ENCODE measurements at regions not wholly inside any gene's neighbourhood (a gene's known extent, or its start where the extent isn't known, plus 50 kb on each side); places are given as distances from the start of the nearest gene placed in this dataset.

GRCh38 chr2:235131334-235132305 lies 179.8 kb downstream of the SH3BP4 start:
- Histone ChIP-seq H3K4me1 (ENCODE audit: control insufficient read depth in 1 of 2, insufficient read depth in 2 of 2, low read length in 2 of 2) (no peaks in the 10 kb centered on the region), H3K36me3 (ENCODE audit: control insufficient read depth in 1 of 2, insufficient read depth in 2 of 2, low read length in 2 of 2) (no peaks in the 10 kb centered on the region), H3K4me3 (ENCODE audit: low read depth in 1 of 2, low read length in 2 of 2) (no peak overlapping the region), H3K27me3 (ENCODE audit: low read depth, low read length) (no peaks in the 10 kb centered on the region), H3K27ac (ENCODE audit: low read length) (no peak overlapping the region), H3K9me3 (ENCODE audit: control insufficient read depth in 1 of 2, low read length in 2 of 2) (no peaks in the 10 kb centered on the region)

- no peaks in the 10 kb centered on the region for H3K4me1 ChIP-seq (ENCODE audit: control insufficient read depth in 1 of 2, insufficient read depth in 2 of 2, low read length in 2 of 2)
- H3K9me3 ChIP-seq (ENCODE audit: control insufficient read depth in 1 of 2, low read length in 2 of 2), result no peaks in the 10 kb centered on the region
- H3K27me3 ChIP-seq (ENCODE audit: low read depth, low read length), result no peaks in the 10 kb centered on the region
- no peak overlapping the region for H3K27ac ChIP-seq (ENCODE audit: low read length)
- H3K36me3 ChIP-seq (ENCODE audit: control insufficient read depth in 1 of 2, insufficient read depth in 2 of 2, low read length in 2 of 2), result no peaks in the 10 kb centered on the region
- H3K4me3 ChIP-seq (ENCODE audit: low read depth in 1 of 2, low read length in 2 of 2), result no peak overlapping the region
Observed at GRCh38 chr2:235132651-235133050, 180.8 kb downstream of the SH3BP4 start.

DNA sequence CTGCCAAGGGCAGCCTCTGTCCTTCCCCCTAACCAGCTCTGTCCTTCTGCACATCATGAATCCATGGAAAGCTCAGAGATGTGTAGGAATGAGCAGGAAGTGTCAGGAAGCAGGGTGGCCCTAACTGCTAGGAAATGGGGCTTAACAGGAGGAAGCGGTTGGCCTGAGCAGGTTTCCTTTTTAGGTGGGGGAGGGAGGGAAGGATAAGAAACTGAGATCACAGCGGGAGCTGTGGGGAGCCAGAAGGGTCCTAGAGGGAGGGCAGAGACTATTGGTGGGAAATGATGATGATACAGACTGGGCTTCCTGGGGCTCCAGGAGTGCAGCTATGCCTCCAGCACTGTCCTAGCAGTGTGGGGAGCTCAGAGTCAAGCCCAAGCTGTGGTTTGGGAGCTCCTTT lies 182.0 kb downstream of the SH3BP4 start:
- no peaks in the 10 kb centered on the region for H3K36me3 ChIP-seq (ENCODE audit: control insufficient read depth in 1 of 2, insufficient read depth in 2 of 2, low read length in 2 of 2)
- no peak overlapping the region for H3K4me3 ChIP-seq (ENCODE audit: low read depth in 1 of 2, low read length in 2 of 2)
- no peak overlapping the region for H3K27ac ChIP-seq (ENCODE audit: low read length)
- no peaks in the 10 kb centered on the region for H3K9me3 ChIP-seq (ENCODE audit: control insufficient read depth in 1 of 2, low read length in 2 of 2)
- H3K27me3 ChIP-seq (ENCODE audit: low read depth, low read length), result no peaks in the 10 kb centered on the region
- no peaks in the 10 kb centered on the region for H3K4me1 ChIP-seq (ENCODE audit: control insufficient read depth in 1 of 2, insufficient read depth in 2 of 2, low read length in 2 of 2)

GRCh38 chr2:235134420-235134819 lies 182.6 kb downstream of the SH3BP4 start:
- Histone ChIP-seq H3K4me3 (ENCODE audit: low read depth in 1 of 2, low read length in 2 of 2) (no peak overlapping the region), H3K4me1 (ENCODE audit: control insufficient read depth in 1 of 2, insufficient read depth in 2 of 2, low read length in 2 of 2) (no peaks in the 10 kb centered on the region), H3K9me3 (ENCODE audit: control insufficient read depth in 1 of 2, low read length in 2 of 2) (no peaks in the 10 kb centered on the region), H3K27me3 (ENCODE audit: low read depth, low read length) (no peaks in the 10 kb centered on the region), H3K36me3 (ENCODE audit: control insufficient read depth in 1 of 2, insufficient read depth in 2 of 2, low read length in 2 of 2) (no peaks in the 10 kb centered on the region), H3K27ac (ENCODE audit: low read length) (no peak overlapping the region)

DNA sequence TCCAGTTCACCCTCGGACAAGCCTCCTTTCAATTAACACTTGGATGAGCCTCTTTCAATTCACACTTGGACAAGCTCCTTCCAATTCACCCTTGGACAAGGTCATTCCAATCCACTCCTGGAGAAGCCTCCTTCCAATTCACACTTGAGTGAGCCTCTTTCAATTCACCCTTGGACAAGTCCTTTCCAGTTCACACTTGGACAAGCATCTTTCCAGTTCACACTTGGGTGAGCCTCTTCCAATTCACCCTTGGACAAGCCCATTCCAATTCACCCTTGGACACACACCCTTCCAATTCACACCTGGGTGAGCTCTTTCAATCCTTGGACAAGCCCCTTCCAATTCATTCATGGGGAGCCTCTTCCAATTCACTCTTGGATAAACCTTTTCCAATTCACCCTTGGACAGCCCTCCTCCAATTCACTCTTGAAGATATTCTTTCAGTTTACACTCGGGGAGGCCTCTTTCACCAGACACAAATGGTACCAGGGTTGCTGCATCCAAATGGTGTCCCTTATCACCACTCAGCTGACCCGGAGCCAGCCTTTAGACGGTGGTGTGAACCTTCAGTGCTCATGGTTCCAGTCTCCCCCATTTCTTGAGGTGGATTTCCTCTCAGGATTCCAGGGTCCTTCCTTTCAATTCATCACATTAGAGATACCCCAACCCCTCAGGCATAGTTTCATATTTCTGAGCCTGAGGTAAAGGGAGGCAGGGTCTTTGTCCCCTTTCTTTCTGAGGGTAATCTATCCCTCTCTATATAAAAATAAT lies 183.6 kb downstream of the SH3BP4 start:
- no peaks in the 10 kb centered on the region for H3K36me3 ChIP-seq (ENCODE audit: control insufficient read depth in 1 of 2, insufficient read depth in 2 of 2, low read length in 2 of 2)
- no peaks in the 10 kb centered on the region for H3K9me3 ChIP-seq (ENCODE audit: control insufficient read depth in 1 of 2, low read length in 2 of 2)
- no peak overlapping the region for H3K4me3 ChIP-seq (ENCODE audit: low read depth in 1 of 2, low read length in 2 of 2)
- no peaks in the 10 kb centered on the region for H3K4me1 ChIP-seq (ENCODE audit: control insufficient read depth in 1 of 2, insufficient read depth in 2 of 2, low read length in 2 of 2)
- no peak overlapping the region for H3K27ac ChIP-seq (ENCODE audit: low read length)
- no peaks in the 10 kb centered on the region for H3K27me3 ChIP-seq (ENCODE audit: low read depth, low read length)

- H3K27me3 ChIP-seq (ENCODE audit: low read depth, low read length), result no peaks in the 10 kb centered on the region
- no peaks in the 10 kb centered on the region for H3K9me3 ChIP-seq (ENCODE audit: control insufficient read depth in 1 of 2, low read length in 2 of 2)
- no peak overlapping the region for H3K27ac ChIP-seq (ENCODE audit: low read length)
- H3K36me3 ChIP-seq (ENCODE audit: control insufficient read depth in 1 of 2, insufficient read depth in 2 of 2, low read length in 2 of 2), result no peaks in the 10 kb centered on the region
- H3K4me1 ChIP-seq (ENCODE audit: control insufficient read depth in 1 of 2, insufficient read depth in 2 of 2, low read length in 2 of 2), result no peaks in the 10 kb centered on the region
- no peak overlapping the region for H3K4me3 ChIP-seq (ENCODE audit: low read depth in 1 of 2, low read length in 2 of 2)
Observed at GRCh38 chr2:235135990-235136561, 184.3 kb downstream of the SH3BP4 start.

GRCh38 chr2:235138339-235138738 lies 186.5 kb downstream of the SH3BP4 start:
- no peak overlapping the region for H3K27ac ChIP-seq (ENCODE audit: low read length)
- no peak overlapping the region for H3K4me3 ChIP-seq (ENCODE audit: low read depth in 1 of 2, low read length in 2 of 2)
- no peaks in the 10 kb centered on the region for H3K4me1 ChIP-seq (ENCODE audit: control insufficient read depth in 1 of 2, insufficient read depth in 2 of 2, low read length in 2 of 2)
- H3K36me3 ChIP-seq (ENCODE audit: control insufficient read depth in 1 of 2, insufficient read depth in 2 of 2, low read length in 2 of 2), result no peaks in the 10 kb centered on the region
- H3K27me3 ChIP-seq (ENCODE audit: low read depth, low read length), result no peaks in the 10 kb centered on the region
- H3K9me3 ChIP-seq (ENCODE audit: control insufficient read depth in 1 of 2, low read length in 2 of 2), result no peaks in the 10 kb centered on the region

GRCh38 chr2:235139956-235140800 lies 188.4 kb downstream of the SH3BP4 start:
- no peaks in the 10 kb centered on the region for H3K4me1 ChIP-seq (ENCODE audit: control insufficient read depth in 1 of 2, insufficient read depth in 2 of 2, low read length in 2 of 2)
- H3K27ac ChIP-seq (ENCODE audit: low read length), result no peak overlapping the region
- H3K9me3 ChIP-seq (ENCODE audit: control insufficient read depth in 1 of 2, low read length in 2 of 2), result no peaks in the 10 kb centered on the region
- no peak overlapping the region for H3K4me3 ChIP-seq (ENCODE audit: low read depth in 1 of 2, low read length in 2 of 2)
- H3K27me3 ChIP-seq (ENCODE audit: low read depth, low read length), result no peaks in the 10 kb centered on the region
- H3K36me3 ChIP-seq (ENCODE audit: control insufficient read depth in 1 of 2, insufficient read depth in 2 of 2, low read length in 2 of 2), result no peaks in the 10 kb centered on the region

GRCh38 chr2:235140801-235141081 lies 188.9 kb downstream of the SH3BP4 start:
- H3K36me3 ChIP-seq (ENCODE audit: control insufficient read depth in 1 of 2, insufficient read depth in 2 of 2, low read length in 2 of 2), result no peaks in the 10 kb centered on the region
- H3K4me3 ChIP-seq (ENCODE audit: low read depth in 1 of 2, low read length in 2 of 2), result no peak overlapping the region
- H3K27me3 ChIP-seq (ENCODE audit: low read depth, low read length), result no peaks in the 10 kb centered on the region
- H3K27ac ChIP-seq (ENCODE audit: low read length), result no peak overlapping the region
- no peaks in the 10 kb centered on the region for H3K9me3 ChIP-seq (ENCODE audit: control insufficient read depth in 1 of 2, low read length in 2 of 2)
- no peaks in the 10 kb centered on the region for H3K4me1 ChIP-seq (ENCODE audit: control insufficient read depth in 1 of 2, insufficient read depth in 2 of 2, low read length in 2 of 2)

DNA sequence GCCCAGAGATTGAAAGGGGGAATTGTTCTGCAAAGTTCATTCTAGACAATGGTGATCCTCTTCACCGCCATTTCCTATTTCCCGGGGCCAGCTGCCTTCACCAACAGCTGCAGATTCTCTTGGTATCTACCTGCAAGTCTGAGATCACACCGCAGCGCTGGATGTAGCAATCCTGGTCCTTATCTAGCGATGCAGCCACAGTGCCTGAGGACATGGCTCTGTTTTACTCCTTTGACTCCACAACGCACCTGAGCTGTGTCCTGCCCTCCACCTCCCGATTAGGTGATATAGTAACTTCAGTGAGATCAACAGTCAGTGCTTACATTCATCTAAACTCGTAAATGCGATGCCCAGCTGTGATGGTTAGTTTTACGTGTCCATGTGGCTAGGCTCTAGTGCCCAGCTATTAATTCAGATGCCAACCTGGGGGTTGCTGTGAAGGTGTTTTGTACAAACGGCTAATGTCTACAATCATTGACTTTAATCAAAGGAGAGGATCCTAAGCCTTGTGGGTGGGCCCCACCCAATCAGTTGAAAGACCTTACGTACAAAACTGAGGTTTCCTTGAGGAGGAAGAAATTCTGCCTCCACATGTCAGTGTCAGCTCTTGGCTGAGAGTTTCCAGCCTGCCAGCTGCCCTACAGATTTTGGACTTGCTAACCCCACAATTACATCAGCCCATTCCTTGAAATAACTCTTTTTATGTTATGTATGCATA lies 189.8 kb downstream of the SH3BP4 start:
- no peaks in the 10 kb centered on the region for H3K27me3 ChIP-seq (ENCODE audit: low read depth, low read length)
- H3K9me3 ChIP-seq (ENCODE audit: control insufficient read depth in 1 of 2, low read length in 2 of 2), result no peaks in the 10 kb centered on the region
- no peak overlapping the region for H3K27ac ChIP-seq (ENCODE audit: low read length)
- no peaks in the 10 kb centered on the region for H3K36me3 ChIP-seq (ENCODE audit: control insufficient read depth in 1 of 2, insufficient read depth in 2 of 2, low read length in 2 of 2)
- no peak overlapping the region for H3K4me3 ChIP-seq (ENCODE audit: low read depth in 1 of 2, low read length in 2 of 2)
- no peaks in the 10 kb centered on the region for H3K4me1 ChIP-seq (ENCODE audit: control insufficient read depth in 1 of 2, insufficient read depth in 2 of 2, low read length in 2 of 2)

Measured in muscle layer of duodenum (tissue), 2 donors.